ENCODE measurements at regions not wholly inside any gene's neighbourhood (a gene's known extent, or its start where the extent isn't known, plus 50 kb on each side); places are given as distances from the start of the nearest gene placed in this dataset.

DNA sequence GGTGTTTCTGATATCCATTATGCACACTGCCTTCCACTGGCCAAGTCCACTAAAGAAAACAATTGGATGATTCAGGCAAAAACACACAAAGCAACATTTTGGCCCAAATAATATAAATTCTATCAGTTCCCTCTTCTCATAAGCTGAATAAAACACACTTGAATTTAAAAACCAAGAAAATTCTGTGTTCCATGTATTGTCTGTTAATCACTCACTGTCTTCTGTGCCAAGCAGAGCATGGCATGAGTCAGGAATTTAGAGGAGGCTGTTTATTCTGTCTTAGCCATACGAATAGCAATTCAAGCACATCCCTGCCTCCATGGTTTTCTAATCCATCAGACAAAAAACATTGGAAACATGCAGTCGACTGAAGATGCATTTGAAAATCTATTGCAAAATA is 215.6 kb upstream of the UMPS start:
- no peak overlapping the region for H3K4me3 ChIP-seq (ENCODE audit: low read depth, low read length)
- in situ Hi-C loops (cut with HindIII; ENCODE audit: low sequenced_read_pairs): no loop called here
- DNase-seq (ENCODE audit: low read depth): no peak
- TF ChIP-seq, protein P1, sequence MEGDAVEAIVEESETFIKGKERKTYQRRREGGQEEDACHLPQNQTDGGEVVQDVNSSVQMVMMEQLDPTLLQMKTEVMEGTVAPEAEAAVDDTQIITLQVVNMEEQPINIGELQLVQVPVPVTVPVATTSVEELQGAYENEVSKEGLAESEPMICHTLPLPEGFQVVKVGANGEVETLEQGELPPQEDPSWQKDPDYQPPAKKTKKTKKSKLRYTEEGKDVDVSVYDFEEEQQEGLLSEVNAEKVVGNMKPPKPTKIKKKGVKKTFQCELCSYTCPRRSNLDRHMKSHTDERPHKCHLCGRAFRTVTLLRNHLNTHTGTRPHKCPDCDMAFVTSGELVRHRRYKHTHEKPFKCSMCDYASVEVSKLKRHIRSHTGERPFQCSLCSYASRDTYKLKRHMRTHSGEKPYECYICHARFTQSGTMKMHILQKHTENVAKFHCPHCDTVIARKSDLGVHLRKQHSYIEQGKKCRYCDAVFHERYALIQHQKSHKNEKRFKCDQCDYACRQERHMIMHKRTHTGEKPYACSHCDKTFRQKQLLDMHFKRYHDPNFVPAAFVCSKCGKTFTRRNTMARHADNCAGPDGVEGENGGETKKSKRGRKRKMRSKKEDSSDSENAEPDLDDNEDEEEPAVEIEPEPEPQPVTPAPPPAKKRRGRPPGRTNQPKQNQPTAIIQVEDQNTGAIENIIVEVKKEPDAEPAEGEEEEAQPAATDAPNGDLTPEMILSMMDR (IDR thresholded peaks at IDR 0.05; ENCODE audit: low read depth, low read length, missing control alignments): no peak

DNA sequence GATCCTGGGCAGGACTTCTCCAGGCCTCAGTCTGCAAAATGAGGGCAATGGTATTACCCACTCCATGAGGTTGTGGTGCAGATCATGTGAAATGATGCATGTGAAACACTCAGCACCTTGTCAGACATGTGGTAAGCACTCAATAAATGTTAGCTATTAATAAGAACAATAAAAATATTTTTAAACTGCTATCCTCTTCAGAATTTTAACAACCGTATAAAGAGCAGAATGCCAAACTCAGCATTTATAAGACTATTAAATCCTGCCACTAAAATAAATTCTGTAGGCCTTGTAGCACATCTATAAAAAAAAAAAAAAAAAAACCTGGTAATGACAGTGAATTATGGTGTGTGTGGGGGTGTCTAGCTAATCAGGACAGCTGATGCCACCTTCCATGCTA is 213.9 kb upstream of the UMPS start:
- TF ChIP-seq, protein P1 (IDR thresholded peaks at IDR 0.05; ENCODE audit: low read depth, low read length, missing control alignments): no peak
- no peak for DNase-seq (ENCODE audit: low read depth)
- in situ Hi-C loops (cut with HindIII; ENCODE audit: low sequenced_read_pairs): no loop called here
- no peak overlapping the region for H3K4me3 ChIP-seq (ENCODE audit: low read depth, low read length)

DNA sequence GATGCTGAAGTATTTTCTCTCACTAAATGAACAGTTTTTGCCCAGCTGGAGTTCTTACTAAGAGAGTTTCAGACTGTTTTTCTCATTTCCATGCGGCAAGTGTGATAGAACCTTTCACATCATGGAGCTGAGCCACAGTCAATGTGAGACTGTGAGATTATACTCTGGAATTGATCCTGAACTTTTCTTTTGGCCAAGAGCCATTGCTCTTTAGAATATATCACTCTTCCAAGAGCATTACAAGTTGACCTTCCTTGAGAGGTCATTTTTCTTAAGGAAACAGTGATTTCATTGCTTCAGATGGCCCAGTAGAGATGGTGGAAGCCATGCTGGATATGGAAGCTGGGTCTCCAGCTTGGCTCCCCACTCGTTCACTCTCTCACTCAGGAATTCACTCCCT is 212.9 kb upstream of the UMPS start:
- DNase-seq (ENCODE audit: low read depth): no peak
- in situ Hi-C loops (cut with HindIII; ENCODE audit: low sequenced_read_pairs): no loop called here
- TF ChIP-seq, protein P1 (IDR thresholded peaks at IDR 0.05; ENCODE audit: low read depth, low read length, missing control alignments): no peak
- H3K4me3 ChIP-seq (ENCODE audit: low read depth, low read length): no peak overlapping the region

DNA sequence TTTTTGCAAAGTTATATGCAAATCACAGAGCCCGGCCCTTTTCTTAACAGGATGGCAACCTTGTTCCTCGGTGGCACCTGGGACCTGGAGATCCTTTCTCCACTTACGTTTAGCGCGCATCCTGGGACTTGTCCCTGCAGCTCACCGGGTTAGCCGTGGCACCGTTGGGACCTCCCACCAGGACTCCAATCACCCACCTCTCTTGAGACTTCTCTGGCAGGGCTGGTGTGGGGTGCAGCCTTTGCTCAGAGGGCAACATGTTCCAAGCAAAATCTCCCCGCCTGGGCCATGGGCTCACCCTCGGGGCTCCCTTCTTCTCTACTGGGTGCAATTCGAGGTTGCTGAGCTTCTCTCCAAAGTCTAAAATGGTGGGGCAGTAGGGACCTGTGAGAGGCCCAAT is 211.9 kb upstream of the UMPS start:
- DNase-seq (ENCODE audit: low read depth): no peak
- TF ChIP-seq, protein P1 (IDR thresholded peaks at IDR 0.05; ENCODE audit: low read depth, low read length, missing control alignments): no peak
- no peak overlapping the region for H3K4me3 ChIP-seq (ENCODE audit: low read depth, low read length)
- in situ Hi-C loops (cut with HindIII; ENCODE audit: low sequenced_read_pairs): no loop called here

DNA sequence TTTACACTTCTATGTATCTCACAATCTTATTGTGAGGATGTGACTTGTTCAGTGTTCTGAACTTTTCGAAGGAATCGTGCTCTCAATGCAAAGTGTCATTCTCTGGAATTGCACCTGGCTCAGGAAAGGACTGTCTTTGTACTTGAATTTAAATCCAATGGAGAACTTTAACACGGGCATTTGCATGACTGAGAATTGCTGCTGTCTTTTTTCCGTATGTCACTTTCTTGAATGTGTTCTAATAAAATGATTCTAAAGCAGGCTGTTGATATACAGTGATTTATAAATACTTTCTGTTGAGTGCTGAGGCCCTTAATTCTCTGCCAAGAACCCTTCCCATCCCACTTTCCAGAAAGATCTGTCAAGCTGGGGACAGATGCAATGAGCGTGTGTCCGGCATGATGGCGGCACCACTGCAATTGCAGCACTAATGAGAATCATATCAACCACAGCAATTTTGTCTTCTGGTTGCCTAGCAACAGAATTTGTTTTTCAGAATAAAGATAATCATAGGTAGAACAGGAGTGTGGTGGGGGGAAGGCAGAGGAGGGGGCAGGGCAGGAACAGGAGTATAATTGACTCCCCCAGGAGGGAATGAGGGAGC is 210.6 kb upstream of the UMPS start:
- H3K4me3 ChIP-seq (ENCODE audit: low read depth, low read length): no peak overlapping the region
- in situ Hi-C loops (cut with HindIII; ENCODE audit: low sequenced_read_pairs): no loop called here
- DNase-seq (ENCODE audit: low read depth): no peak
- TF ChIP-seq, protein P1 (IDR thresholded peaks at IDR 0.05; ENCODE audit: low read depth, low read length, missing control alignments): no peak

DNA sequence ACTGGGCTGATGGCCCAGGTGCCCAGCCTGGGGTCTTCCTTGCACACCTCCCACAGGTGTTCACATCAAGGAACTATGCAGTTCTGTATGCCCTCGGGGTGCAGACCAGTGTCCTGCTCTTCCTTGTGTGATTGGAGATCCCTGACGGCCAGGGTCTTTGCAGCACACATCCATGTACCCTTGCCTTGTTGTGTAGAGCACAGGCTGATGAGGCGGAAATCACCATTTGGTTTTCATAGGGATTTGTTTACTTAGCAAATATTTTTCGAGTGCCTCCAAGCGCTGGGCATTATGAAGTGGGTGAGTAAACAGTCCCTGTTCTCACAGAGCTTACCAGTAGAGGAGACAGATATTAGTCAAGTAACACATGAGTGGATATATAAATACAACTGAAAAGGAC is 209.3 kb upstream of the UMPS start:
- no peak overlapping the region for H3K4me3 ChIP-seq (ENCODE audit: low read depth, low read length)
- in situ Hi-C loops (cut with HindIII; ENCODE audit: low sequenced_read_pairs): no loop called here
- DNase-seq (ENCODE audit: low read depth): no peak
- TF ChIP-seq, protein P1 (IDR thresholded peaks at IDR 0.05; ENCODE audit: low read depth, low read length, missing control alignments): no peak
